NCI-H2081 (cell line): ENCODE measurements at regions not wholly inside any gene's neighbourhood (a gene's known extent, or its start where the extent isn't known, plus 50 kb on each side); places are given as distances from the start of the nearest gene placed in this dataset.
A peak's percentile ranks its signal among the peaks of the same experiment; 100 is the strongest.
"Not testable (repeated sequence)": the region's sequence is repeated elsewhere in the genome, so short reads cannot be mapped to it uniquely, and the experiment has no call there.

Experiments
- DNase-seq, 2 experiments: peaks; one replicate each; lab custom pipeline; 2025; lab: John Stamatoyannopoulos, UW

GRCh38 chr2:57160976-57161375 lies 885.6 kb upstream of the VRK2 start:
- no peak for DNase-seq

GRCh38 chr2:57177176-57177575 lies 869.4 kb upstream of the VRK2 start:
- no peak for DNase-seq

- no peak for DNase-seq
Observed at GRCh38 chr2:57180042-57180567, 866.5 kb upstream of the VRK2 start.

GRCh38 chr2:57180678-57181077 lies 865.9 kb upstream of the VRK2 start:
- DNase-seq = no peak

- no peak for DNase-seq
Observed at GRCh38 chr2:57181315-57182038, 865.1 kb upstream of the VRK2 start.

- DNase-seq = no peak
Observed at GRCh38 chr2:57182916-57183315, 863.7 kb upstream of the VRK2 start.

- no peak for DNase-seq
Observed at GRCh38 chr2:57185568-57185967, 861.0 kb upstream of the VRK2 start.

GRCh38 chr2:57190007-57190406 lies 856.6 kb upstream of the VRK2 start:
- DNase-seq = no peak

- no peak for DNase-seq
Observed at GRCh38 chr2:57199663-57200062, 846.9 kb upstream of the VRK2 start.

- peak in 1 of 2 experiments; percentile 28 for DNase-seq
Observed at GRCh38 chr2:57204364-57204763, 842.2 kb upstream of the VRK2 start.

GRCh38 chr2:57205241-57205640 lies 841.4 kb upstream of the VRK2 start:
- DNase-seq = no peak

GRCh38 chr2:57207191-57207590 lies 839.4 kb upstream of the VRK2 start:
- DNase-seq = no peak

GRCh38 chr2:57209799-57210198 lies 836.8 kb upstream of the VRK2 start:
- DNase-seq = no peak

GRCh38 chr2:57210855-57211254 lies 835.8 kb upstream of the VRK2 start:
- DNase-seq = no peak

- no peak for DNase-seq
Observed at GRCh38 chr2:57217013-57217412, 829.6 kb upstream of the VRK2 start.

- DNase-seq = no peak
Observed at GRCh38 chr2:57218206-57218605, 828.4 kb upstream of the VRK2 start.

GRCh38 chr2:57229706-57230105 lies 816.9 kb upstream of the VRK2 start:
- not testable (repeated sequence) for DNase-seq

- DNase-seq = not testable (repeated sequence)
Observed at GRCh38 chr2:57232341-57232740, 814.3 kb upstream of the VRK2 start.

GRCh38 chr2:57251495-57251894 lies 795.1 kb upstream of the VRK2 start:
- not testable (repeated sequence) for DNase-seq

GRCh38 chr2:57276408-57276807 lies 770.2 kb upstream of the VRK2 start:
- DNase-seq = not testable (repeated sequence)

- no peak for DNase-seq
Observed at GRCh38 chr2:57278451-57278850, 768.2 kb upstream of the VRK2 start.

GRCh38 chr2:57291209-57291608 lies 755.4 kb upstream of the VRK2 start:
- DNase-seq = no peak

- no peak for DNase-seq
Observed at GRCh38 chr2:57296795-57297517, 749.6 kb upstream of the VRK2 start.
